ENCODE measurements at regions not wholly inside any gene's neighbourhood (a gene's known extent, or its start where the extent isn't known, plus 50 kb on each side); places are given as distances from the start of the nearest gene placed in this dataset.

DNA sequence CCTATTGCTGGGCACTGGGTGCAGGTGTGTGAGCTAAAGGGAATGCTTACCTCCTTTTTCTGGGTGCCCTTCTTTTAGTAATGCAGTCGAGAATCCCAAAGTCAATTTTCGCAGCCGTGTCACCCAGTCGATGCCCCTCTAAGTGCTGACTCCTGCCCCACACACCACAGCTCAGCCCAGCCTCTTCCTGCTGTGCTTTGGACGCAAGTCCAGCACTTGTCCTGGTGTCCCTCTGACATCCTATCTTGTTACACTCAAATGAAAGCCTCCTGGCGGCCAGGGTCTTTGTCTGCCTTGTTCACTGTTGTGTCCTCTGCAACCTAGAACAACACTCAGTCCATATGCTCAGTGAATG, 58.5 kb upstream of the RUNX3 start:
- TF ChIP-seq POLR2A (IDR thresholded peaks at IDR 0.05; ENCODE audit: low read length) (no peak), GATA1 (IDR thresholded peaks at IDR 0.05; ENCODE audit: low read depth, low read length) (no peak)
